HG02870 (cell line): ENCODE measurements at regions not wholly inside any gene's neighbourhood (a gene's known extent, or its start where the extent isn't known, plus 50 kb on each side); places are given as distances from the start of the nearest gene placed in this dataset.
"Not testable (repeated sequence)": the region's sequence is repeated elsewhere in the genome, so short reads cannot be mapped to it uniquely, and the experiment has no call there.

Experiments
- ATAC-seq: cut with Tn5 transposase; IDR thresholded peaks from one replicate; pipeline ENCODE4 v1.9.1; 2021; ENCODE audit warnings: mild to moderate bottlenecking, moderate library complexity; ENCODE audit not compliant: unreplicated experiment

- ATAC-seq: no peak
Measured at GRCh38 chr12:31215518-31216232, 110.3 kb downstream of the SINHCAF start.

GRCh38 chr12:31216479-31216878 lies 109.5 kb downstream of the SINHCAF start:
- ATAC-seq: no peak

GRCh38 chr12:31217356-31218130 lies 108.4 kb downstream of the SINHCAF start:
- no peak for ATAC-seq

- ATAC-seq: no peak
Measured at GRCh38 chr12:31218203-31219025, 107.5 kb downstream of the SINHCAF start.

GRCh38 chr12:31219521-31219920 lies 106.4 kb downstream of the SINHCAF start:
- no peak for ATAC-seq

GRCh38 chr12:31220061-31220460 lies 105.9 kb downstream of the SINHCAF start:
- ATAC-seq: no peak

- ATAC-seq: no peak
Measured at GRCh38 chr12:31220633-31221550, 105.1 kb downstream of the SINHCAF start.

GRCh38 chr12:31221551-31221945 lies 104.4 kb downstream of the SINHCAF start:
- no peak for ATAC-seq

GRCh38 chr12:31222620-31223222 lies 103.2 kb downstream of the SINHCAF start:
- ATAC-seq: no peak

- not testable (repeated sequence) for ATAC-seq
Measured at GRCh38 chr12:31223640-31224039, 102.3 kb downstream of the SINHCAF start.

- no peak for ATAC-seq
Measured at GRCh38 chr12:31224768-31225448, 101.0 kb downstream of the SINHCAF start.

GRCh38 chr12:31225656-31226535 lies 100.1 kb downstream of the SINHCAF start:
- no peak for ATAC-seq

GRCh38 chr12:31226639-31227038 lies 99.3 kb downstream of the SINHCAF start:
- no peak for ATAC-seq

- no peak for ATAC-seq
Measured at GRCh38 chr12:31227401-31227981, 98.5 kb downstream of the SINHCAF start.

GRCh38 chr12:31228811-31229792 lies 96.8 kb downstream of the SINHCAF start:
- no peak for ATAC-seq

GRCh38 chr12:31230004-31230403 lies 95.9 kb downstream of the SINHCAF start:
- ATAC-seq: no peak
